Keratinocyte (primary cell): ENCODE measurements at regions not wholly inside any gene's neighbourhood (a gene's known extent, or its start where the extent isn't known, plus 50 kb on each side); places are given as distances from the start of the nearest gene placed in this dataset.

Experiments used
- DNase-seq: peaks from one replicate; pipeline ENCODE4 v3.0.0-alpha.2; 2011; ENCODE audit warnings: low read depth, missing footprints, low spot score
- FAIRE-seq: peaks from 2 replicates; lab custom pipeline; 2011; peaks lifted over from hg19 to GRCh38; lab: Jason Lieb, UNC
- H2AFZ ChIP-seq: 2 replicates; pipeline ENCODE4 v1.6.0; 2012; ENCODE audit warnings: low read length, control low read depth, inconsistent platforms; ENCODE audit not compliant: control insufficient read depth
- H3K27ac ChIP-seq: 2 replicates; pipeline ENCODE4 v1.5.1; 2011; ENCODE audit warnings: low read length; ENCODE audit not compliant: control insufficient read depth, insufficient read depth
- H3K27me3 ChIP-seq: 3 replicates; pipeline ENCODE4 v1.6.0; 2011; ENCODE audit warnings: low read length; ENCODE audit not compliant: control insufficient read depth, insufficient read depth; ENCODE audit errors: extremely low read depth
- H3K36me3 ChIP-seq, 2 experiments: 2 replicates in 1 of 2; 3 replicates in 1 of 2; pipeline ENCODE4 v1.5.1; 2011; ENCODE audit warnings: low read length in 2 of 2, mild to moderate bottlenecking in 1 of 2; ENCODE audit not compliant: control insufficient read depth in 2 of 2, insufficient read depth in 2 of 2; ENCODE audit errors: extremely low read depth in 1 of 2
- H3K4me1 ChIP-seq: 3 replicates; pipeline ENCODE4 v1.5.1; 2011; ENCODE audit warnings: low read length; ENCODE audit not compliant: control insufficient read depth, insufficient read depth; ENCODE audit errors: extremely low read depth
- H3K4me2 ChIP-seq: 3 replicates; pipeline ENCODE4 v1.6.0; 2011; ENCODE audit warnings: low read depth, low read length; ENCODE audit not compliant: control insufficient read depth, insufficient read depth; ENCODE audit errors: extremely low read depth
- H3K4me3 ChIP-seq, 3 experiments: fragments of 200-600 bp in 1 of 3; sonication (generic) in 1 of 3; 2 replicates in 2 of 3; 3 replicates in 1 of 3; pipeline ENCODE4 v1.5.1; 2011 to 2016; ENCODE audit warnings: low read length in 3 of 3, mild to moderate bottlenecking in 3 of 3, control low read depth in 2 of 3, inconsistent platforms in 1 of 3, low read depth in 1 of 3, mixed read lengths in 1 of 3, mixed run types in 1 of 3, moderate library complexity in 1 of 3; ENCODE audit not compliant: control insufficient read depth in 2 of 3, insufficient read depth in 2 of 3; ENCODE audit errors: extremely low read depth in 1 of 3
- H3K79me2 ChIP-seq: 2 replicates; pipeline ENCODE4 v1.6.0; 2012; ENCODE audit warnings: low read length; ENCODE audit not compliant: control insufficient read depth, insufficient read depth
- H3K9ac ChIP-seq: 3 replicates; pipeline ENCODE4 v1.6.0; 2011; ENCODE audit warnings: low read length; ENCODE audit not compliant: control insufficient read depth, insufficient read depth; ENCODE audit errors: extremely low read depth
- H3K9me1 ChIP-seq: 3 replicates; pipeline ENCODE4 v1.6.0; 2011; ENCODE audit warnings: low read length; ENCODE audit not compliant: control insufficient read depth, insufficient read depth; ENCODE audit errors: extremely low read depth
- H3K9me3 ChIP-seq: 2 replicates; pipeline ENCODE4 v1.5.1; 2012; ENCODE audit warnings: low read depth, low read length; ENCODE audit not compliant: control insufficient read depth
- H4K20me1 ChIP-seq: 3 replicates; pipeline ENCODE4 v1.6.0; 2011; ENCODE audit warnings: low read length; ENCODE audit not compliant: control insufficient read depth, insufficient read depth; ENCODE audit errors: extremely low read depth
- EZH2 ChIP-seq: IDR thresholded peaks from one replicate; pipeline ENCODE4 v1.6.1; 2012; ENCODE audit warnings: inconsistent platforms, mild to moderate bottlenecking, low read length, moderate library complexity
- dilution Hi-C: fragments of 300-500 bp; cut with MboI; formaldehyde crosslinking; loops from one replicate; pipeline ENCODE4 v1.7.0; 2020; ENCODE audit warnings: low sequenced_read_pairs; ENCODE audit not compliant: extremely low pct_ligation_motif_present
- TF ChIP-seq, protein P1 (sequence below), 3 experiments: IDR thresholded peaks in 1 of 3; conservative IDR thresholded peaks in 1 of 3; optimal IDR thresholded peaks in 1 of 3; 2 replicates in 2 of 3; 3 replicates in 1 of 3; pipeline versions ENCODE3 to v1.5.1; 2011; ENCODE audit warnings: low read length in 3 of 3, mild to moderate bottlenecking in 3 of 3, moderate library complexity in 2 of 3, control low read depth in 1 of 3, inconsistent platforms in 1 of 3; ENCODE audit not compliant: insufficient read depth in 2 of 3; ENCODE audit errors: extremely low read depth in 1 of 3

GRCh38 chr14:84343656-84344055 lies 1186.3 kb upstream of the FLRT2 start:
- DNase-seq (no peak), FAIRE-seq (no peak)
- H3K27me3 ChIP-seq: no peaks in the 10 kb centered on the region
- H3K9me3 ChIP-seq: no peaks in the 10 kb centered on the region
- H3K4me3 ChIP-seq: no peak overlapping the region
- H3K4me2 ChIP-seq: no peak overlapping the region
- no peak overlapping the region for H3K27ac ChIP-seq
- no peak for TF ChIP-seq EZH2
- TF ChIP-seq, protein P1, sequence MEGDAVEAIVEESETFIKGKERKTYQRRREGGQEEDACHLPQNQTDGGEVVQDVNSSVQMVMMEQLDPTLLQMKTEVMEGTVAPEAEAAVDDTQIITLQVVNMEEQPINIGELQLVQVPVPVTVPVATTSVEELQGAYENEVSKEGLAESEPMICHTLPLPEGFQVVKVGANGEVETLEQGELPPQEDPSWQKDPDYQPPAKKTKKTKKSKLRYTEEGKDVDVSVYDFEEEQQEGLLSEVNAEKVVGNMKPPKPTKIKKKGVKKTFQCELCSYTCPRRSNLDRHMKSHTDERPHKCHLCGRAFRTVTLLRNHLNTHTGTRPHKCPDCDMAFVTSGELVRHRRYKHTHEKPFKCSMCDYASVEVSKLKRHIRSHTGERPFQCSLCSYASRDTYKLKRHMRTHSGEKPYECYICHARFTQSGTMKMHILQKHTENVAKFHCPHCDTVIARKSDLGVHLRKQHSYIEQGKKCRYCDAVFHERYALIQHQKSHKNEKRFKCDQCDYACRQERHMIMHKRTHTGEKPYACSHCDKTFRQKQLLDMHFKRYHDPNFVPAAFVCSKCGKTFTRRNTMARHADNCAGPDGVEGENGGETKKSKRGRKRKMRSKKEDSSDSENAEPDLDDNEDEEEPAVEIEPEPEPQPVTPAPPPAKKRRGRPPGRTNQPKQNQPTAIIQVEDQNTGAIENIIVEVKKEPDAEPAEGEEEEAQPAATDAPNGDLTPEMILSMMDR (optimal IDR thresholded peaks at IDR 0.05 in 1 of 3, IDR thresholded peaks at IDR 0.05 in 1 of 3, conservative IDR thresholded peaks at IDR 0.05 in 1 of 3; ENCODE audit: extremely low read depth in 1 of 3, insufficient read depth in 2 of 3, low read length in 3 of 3): no peak
- H3K36me3 ChIP-seq: no peaks in the 10 kb centered on the region
- dilution Hi-C loops: no loop called here
- H3K79me2 ChIP-seq: no peaks in the 10 kb centered on the region
- H3K4me1 ChIP-seq: no peaks in the 10 kb centered on the region
- H4K20me1 ChIP-seq: no peaks in the 10 kb centered on the region
- no peaks in the 10 kb centered on the region for H3K9me1 ChIP-seq
- no peak overlapping the region for H3K9ac ChIP-seq
- H2AFZ ChIP-seq: no peak overlapping the region

- no peaks in the 10 kb centered on the region for H3K9me1 ChIP-seq
- H3K9ac ChIP-seq: no peak overlapping the region
- no peak overlapping the region for H3K4me2 ChIP-seq
- H3K4me1 ChIP-seq: no peaks in the 10 kb centered on the region
- DNase-seq: no peak
- no peaks in the 10 kb centered on the region for H3K36me3 ChIP-seq
- H3K4me3 ChIP-seq: no peak overlapping the region
- H2AFZ ChIP-seq: no peak overlapping the region
- H3K9me3 ChIP-seq: no peaks in the 10 kb centered on the region
- dilution Hi-C loops: no loop called here
- no peaks in the 10 kb centered on the region for H4K20me1 ChIP-seq
- FAIRE-seq: no peak
- H3K79me2 ChIP-seq: no peaks in the 10 kb centered on the region
- H3K27ac ChIP-seq: no peak overlapping the region
- TF ChIP-seq, protein P1 (optimal IDR thresholded peaks at IDR 0.05 in 1 of 3, IDR thresholded peaks at IDR 0.05 in 1 of 3, conservative IDR thresholded peaks at IDR 0.05 in 1 of 3; ENCODE audit: extremely low read depth in 1 of 3, insufficient read depth in 2 of 3, low read length in 3 of 3): no peak
- TF ChIP-seq EZH2: no peak
- no peaks in the 10 kb centered on the region for H3K27me3 ChIP-seq
These were observed 1178.3 kb upstream of the FLRT2 start for GRCh38 chr14:84351646-84352045.
